HepG2 (cell line): ENCODE measurements at regions not wholly inside any gene's neighbourhood (a gene's known extent, or its start where the extent isn't known, plus 50 kb on each side); places are given as distances from the start of the nearest gene placed in this dataset.

ENCODE experiments used
- CBFB ChIP-seq: sonication (generic); formaldehyde crosslinking; IDR thresholded peaks from 2 replicates; pipeline ENCODE4 v1.4.0; 2020; ENCODE audit warnings: missing genetic modification reagents
- RXRB ChIP-seq: IDR thresholded peaks from 2 replicates; pipeline ENCODE4 v1.6.1; 2016; ENCODE audit warnings: borderline replicate concordance, missing genetic modification reagents, missing compliant biosample characterization
- SIN3A ChIP-seq: IDR thresholded peaks from 2 replicates; pipeline ENCODE4 v1.6.1; 2011; ENCODE audit warnings: low read depth, mild to moderate bottlenecking, control low read depth, low read length, borderline replicate concordance
- TAF15 ChIP-seq: fragments of 200-400 bp; formaldehyde crosslinking; IDR thresholded peaks from one replicate; pipeline ENCODE4 v1.6.1; 2018; ENCODE audit warnings: mild to moderate bottlenecking, low read depth, low read length; ENCODE audit not compliant: poor library complexity, severe bottlenecking
- ZNF232 ChIP-seq: sonication (generic); formaldehyde crosslinking; IDR thresholded peaks from 2 replicates; pipeline ENCODE4 v1.4.0; 2020; ENCODE audit warnings: missing genetic modification reagents, borderline replicate concordance
- ZNF276 ChIP-seq: sonication (generic); formaldehyde crosslinking; IDR thresholded peaks from 2 replicates; pipeline ENCODE4 v1.4.0; 2020; ENCODE audit warnings: mild to moderate bottlenecking, low read depth, missing genetic modification reagents
- ZSCAN29 ChIP-seq: sonication (generic); formaldehyde crosslinking; conservative IDR thresholded peaks from 2 replicates; pipeline ENCODE4 v1.4.0; 2020; ENCODE audit warnings: mild to moderate bottlenecking, missing genetic modification reagents
- TF ChIP-seq, protein P1 (sequence below): sonication (generic); formaldehyde crosslinking; IDR thresholded peaks from 2 replicates; pipeline ENCODE4 v1.4.0; 2020; ENCODE audit warnings: missing genetic modification reagents, mild to moderate bottlenecking, borderline replicate concordance

- TF ChIP-seq TAF15 (no peak), CBFB (CRISPR knock-in tag) (no peak), ZNF232 (CRISPR knock-in tag) (no peak), RXRB (CRISPR knock-in tag) (no peak), ZNF276 (CRISPR knock-in tag) (no peak), ZSCAN29 (CRISPR knock-in tag) (no peak), SIN3A (no peak)
- TF ChIP-seq, protein P1, sequence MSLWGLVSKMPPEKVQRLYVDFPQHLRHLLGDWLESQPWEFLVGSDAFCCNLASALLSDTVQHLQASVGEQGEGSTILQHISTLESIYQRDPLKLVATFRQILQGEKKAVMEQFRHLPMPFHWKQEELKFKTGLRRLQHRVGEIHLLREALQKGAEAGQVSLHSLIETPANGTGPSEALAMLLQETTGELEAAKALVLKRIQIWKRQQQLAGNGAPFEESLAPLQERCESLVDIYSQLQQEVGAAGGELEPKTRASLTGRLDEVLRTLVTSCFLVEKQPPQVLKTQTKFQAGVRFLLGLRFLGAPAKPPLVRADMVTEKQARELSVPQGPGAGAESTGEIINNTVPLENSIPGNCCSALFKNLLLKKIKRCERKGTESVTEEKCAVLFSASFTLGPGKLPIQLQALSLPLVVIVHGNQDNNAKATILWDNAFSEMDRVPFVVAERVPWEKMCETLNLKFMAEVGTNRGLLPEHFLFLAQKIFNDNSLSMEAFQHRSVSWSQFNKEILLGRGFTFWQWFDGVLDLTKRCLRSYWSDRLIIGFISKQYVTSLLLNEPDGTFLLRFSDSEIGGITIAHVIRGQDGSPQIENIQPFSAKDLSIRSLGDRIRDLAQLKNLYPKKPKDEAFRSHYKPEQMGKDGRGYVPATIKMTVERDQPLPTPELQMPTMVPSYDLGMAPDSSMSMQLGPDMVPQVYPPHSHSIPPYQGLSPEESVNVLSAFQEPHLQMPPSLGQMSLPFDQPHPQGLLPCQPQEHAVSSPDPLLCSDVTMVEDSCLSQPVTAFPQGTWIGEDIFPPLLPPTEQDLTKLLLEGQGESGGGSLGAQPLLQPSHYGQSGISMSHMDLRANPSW = no peak
Measured at GRCh38 chr11:71171576-71171975, 80.8 kb downstream of the SHANK2 start (continued).
